NCI-H524 treated with DMSO at 0.1 percent for 48 hours (cell line): ENCODE measurements at regions not wholly inside any gene's neighbourhood (a gene's known extent, or its start where the extent isn't known, plus 50 kb on each side); places are given as distances from the start of the nearest gene placed in this dataset.

Experiments
- DNase-seq: peaks from one replicate; lab custom pipeline; 2025; lab: John Stamatoyannopoulos, UW

DNA sequence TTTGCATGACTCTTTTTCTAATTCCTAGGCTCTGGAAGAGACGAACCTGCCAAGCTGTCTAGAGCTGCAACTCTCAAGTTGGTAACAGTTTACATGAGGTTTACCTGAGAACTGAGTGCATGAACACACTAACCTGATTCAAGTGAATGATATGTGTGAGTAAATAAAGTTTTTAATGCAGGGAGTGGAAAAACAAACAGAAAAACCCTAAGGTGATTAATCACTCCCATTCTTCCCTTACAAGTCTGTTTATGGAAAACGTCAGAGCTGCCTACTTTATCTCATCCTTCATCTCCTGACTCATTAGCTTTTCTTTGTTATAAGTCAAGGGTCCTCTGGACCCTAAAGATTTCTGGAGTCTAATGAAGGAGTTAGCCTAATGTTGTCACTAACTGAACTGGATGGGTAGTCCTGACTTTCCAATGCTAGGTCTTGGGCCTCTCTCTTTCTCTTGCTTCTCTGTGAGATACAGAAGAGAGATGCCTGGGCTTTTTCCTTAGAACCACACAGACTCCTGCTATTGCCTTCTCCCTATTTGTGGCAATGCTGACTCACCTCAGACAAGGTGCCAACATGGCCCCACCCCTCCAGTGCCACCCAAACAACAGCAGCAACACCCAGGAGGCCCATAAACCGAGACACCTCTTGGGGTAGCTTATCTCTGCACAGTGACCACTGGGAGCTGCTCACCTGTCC, 952.4 kb downstream of the EPHA4 start:
- no peak for DNase-seq

- no peak for DNase-seq
Measured at GRCh38 chr2:220626603-220627002, 945.5 kb downstream of the EPHA4 start.

GRCh38 chr2:220628252-220628651, 943.9 kb downstream of the EPHA4 start:
- no peak for DNase-seq

- no peak for DNase-seq
Measured at GRCh38 chr2:220641137-220641536, 931.0 kb downstream of the EPHA4 start.

DNA sequence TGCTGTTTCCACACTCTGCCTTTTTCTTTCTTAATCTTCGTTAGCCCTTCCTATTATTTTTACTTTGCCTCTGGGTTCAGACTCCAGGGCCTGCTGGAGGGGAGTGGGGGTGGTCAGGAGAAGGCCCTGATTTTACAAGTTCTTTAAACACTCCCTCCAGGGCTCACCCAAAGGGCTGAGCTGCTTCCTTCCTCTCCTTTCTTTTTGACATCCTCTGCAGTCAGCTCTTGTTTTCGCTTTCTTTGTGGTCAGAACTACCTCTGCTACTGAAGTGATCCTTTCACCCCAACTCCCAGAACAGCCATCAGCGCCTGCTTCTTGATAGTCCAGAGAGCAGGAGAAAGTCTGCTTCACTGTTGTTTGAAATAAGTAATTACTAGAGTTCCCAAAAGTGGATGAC, 925.7 kb downstream of the EPHA4 start:
- no peak for DNase-seq

DNA sequence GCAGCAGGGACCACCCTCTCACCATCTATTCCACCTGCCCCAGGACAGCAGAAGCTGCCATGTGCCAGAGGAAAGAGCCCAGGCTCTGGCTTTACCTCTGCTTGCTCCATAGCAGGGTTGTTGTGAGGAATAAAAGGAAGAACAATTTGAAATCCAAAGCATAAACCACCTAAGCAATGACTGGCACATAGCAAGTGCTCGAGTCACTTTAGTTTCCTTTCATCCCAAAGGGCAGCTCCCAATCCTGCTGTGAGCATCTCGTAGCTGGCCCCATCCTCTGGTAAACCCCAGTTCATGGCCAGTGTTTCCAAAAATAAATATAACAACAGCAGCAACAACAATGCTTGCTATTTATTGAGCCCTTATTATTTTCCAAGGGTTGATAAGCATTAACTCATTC, 923.5 kb downstream of the EPHA4 start:
- DNase-seq, result no peak

DNA sequence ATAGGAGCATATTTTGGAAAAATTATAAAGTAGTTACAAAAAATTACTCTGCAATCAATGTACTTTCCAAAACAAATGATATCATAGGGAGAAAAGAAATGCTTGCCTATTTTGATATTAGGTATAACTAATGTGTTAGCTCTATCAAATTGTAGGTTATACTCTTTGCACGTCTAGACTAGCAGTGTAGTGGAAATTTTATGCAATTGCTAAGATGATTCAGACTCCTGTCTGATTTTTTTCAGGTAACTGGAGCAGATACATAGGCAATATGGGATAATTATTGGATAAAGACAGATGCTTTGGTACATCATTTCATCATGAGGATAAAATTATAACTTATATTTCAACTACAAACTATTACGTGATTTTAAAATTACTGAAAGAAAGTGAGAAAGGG, 918.3 kb downstream of the EPHA4 start:
- DNase-seq, result no peak

DNA sequence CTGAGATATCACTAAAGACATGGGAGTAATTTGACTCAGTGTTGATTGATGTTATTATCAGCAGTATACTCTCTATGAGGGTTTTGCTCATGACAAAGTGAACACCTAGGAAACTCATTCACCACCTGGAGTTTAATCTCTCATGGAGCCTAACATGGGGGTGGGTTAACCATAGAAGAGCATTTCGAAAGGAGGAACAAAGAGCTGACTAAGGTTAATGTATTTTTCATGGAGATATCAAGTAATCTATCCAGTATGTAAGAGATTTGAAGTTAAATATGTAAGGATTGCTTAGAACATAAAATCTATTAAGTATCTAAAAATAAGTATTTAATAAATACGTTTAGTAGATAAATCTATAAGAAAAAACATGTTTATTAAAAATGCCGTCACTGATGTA, 917.8 kb downstream of the EPHA4 start:
- DNase-seq, result no peak

DNA sequence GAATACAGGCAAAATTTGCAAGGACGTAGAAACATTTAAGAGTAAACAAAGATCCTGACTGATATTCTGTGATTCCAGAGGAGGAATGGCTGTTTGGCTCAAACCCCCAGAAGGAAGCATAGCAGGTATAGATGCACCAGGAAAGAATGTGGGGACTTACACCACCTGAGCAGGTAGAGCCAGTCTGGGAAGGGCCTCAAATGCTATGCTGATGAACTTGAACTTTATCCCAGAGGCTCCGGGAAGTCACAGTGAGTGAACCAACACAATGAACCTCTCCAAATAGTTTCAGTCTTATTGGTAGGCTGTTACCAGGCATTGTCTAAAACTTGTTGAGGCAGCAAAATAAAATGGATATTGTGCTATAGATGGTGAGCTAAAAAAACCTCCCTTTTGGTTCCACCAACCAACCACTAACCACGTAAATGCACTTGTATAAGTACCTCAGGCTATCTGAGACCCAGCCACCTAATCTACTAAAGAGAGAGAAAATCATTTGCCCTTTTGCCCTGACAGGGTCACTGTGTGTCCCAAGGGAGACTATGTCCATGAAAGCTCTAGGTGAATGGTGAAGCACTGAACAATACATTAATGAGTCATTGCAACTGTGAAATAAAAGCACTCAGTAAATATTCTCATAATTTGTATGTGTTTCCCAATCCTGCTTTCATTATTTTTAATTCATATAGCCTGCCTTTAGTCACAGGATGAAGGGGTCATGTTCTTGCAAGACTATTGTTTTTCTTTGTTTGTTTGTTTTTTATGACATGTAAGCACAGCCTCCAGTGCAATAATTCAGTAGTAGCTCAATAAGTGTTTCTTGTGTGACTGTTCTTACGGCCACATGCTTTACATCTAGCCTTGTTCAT, 911.6 kb downstream of the EPHA4 start:
- no peak for DNase-seq

DNA sequence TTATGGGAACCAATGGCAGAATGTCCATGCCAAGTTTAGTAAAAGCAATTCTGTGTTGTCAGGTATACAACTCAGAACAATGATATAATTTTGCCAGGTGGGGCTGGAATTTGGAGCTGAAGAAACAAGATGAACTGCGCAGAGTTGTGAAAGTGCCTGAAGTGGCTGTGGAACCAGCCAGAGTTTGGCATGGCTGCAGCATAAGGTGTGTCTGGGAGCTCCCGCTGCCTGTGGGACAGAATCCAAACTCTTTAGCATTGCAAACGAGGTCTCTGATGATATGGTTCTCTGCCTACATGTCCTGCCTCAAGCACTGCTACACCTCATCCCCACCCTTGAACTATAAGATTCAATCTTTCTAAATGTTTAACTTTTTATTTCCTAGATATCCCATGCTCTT, 909.7 kb downstream of the EPHA4 start:
- no peak for DNase-seq

DNA sequence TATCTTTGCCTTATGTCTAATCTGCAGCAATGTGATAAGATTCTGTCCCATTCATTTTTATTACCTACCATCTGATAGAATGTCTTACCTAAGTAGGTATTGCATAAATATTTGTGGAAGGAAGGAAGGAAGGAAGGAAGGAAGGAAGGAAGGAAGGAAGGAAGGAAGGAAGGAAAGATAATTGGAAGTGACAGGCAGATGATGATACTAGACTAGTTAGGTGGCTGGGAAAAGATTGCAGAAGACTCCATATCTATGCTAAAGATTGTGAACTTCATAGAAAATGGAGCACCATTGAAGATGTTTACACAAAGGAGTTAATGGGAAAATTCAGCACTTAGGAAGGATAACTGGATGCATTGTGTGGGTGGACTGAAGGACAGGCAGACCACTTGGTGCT, 909.0 kb downstream of the EPHA4 start:
- no peak for DNase-seq

GRCh38 chr2:220664272-220665107, 907.6 kb downstream of the EPHA4 start:
- DNase-seq, result peak; percentile 71

GRCh38 chr2:220665108-220665471, 907.0 kb downstream of the EPHA4 start:
- no peak for DNase-seq

DNA sequence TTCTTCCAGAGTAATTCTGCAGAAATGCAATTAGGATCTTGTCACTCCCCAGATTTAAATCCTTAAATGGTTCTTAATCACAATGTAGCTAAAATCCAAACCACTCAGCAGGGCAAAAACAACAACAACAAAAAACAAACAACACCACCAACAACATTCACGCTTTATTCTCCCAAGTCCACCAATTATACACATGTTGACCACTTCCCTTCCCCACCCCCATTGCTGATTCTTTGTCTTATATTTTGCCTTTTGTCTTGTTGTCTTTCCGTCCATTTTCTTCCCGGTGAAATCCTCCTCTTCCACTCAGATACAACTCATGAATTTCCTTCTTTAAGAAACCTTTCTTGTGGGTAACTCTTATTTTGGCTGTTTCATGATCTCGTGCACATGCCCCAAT, 902.8 kb downstream of the EPHA4 start:
- DNase-seq, result no peak

- DNase-seq, result no peak
Measured at GRCh38 chr2:220670511-220670910, 901.6 kb downstream of the EPHA4 start.

- DNase-seq, result no peak
Measured at GRCh38 chr2:220673151-220673874, 898.8 kb downstream of the EPHA4 start.

GRCh38 chr2:220674033-220674432, 898.1 kb downstream of the EPHA4 start:
- DNase-seq, result no peak

DNA sequence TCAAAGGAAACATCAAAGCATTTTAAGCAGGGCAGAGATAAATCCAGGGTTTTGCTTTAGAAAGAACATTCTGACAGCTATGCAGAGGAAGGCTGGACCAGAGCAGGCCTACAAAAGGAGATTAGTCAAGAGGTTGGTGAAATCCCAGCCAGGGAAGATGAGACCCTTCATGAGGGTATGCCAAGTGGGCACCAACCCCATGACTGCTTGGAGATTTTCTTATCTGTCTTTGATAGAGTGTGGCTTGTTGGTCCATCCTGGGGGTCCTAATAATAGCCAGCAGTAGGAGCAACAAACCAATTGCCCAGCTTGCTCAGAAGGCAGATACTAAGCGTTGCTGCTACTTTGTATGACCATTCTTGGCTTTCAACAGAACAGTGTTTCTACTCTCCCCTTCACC, 895.4 kb downstream of the EPHA4 start:
- no peak for DNase-seq

- no peak for DNase-seq
Measured at GRCh38 chr2:220678943-220679342, 893.2 kb downstream of the EPHA4 start.

GRCh38 chr2:220682616-220683015, 889.5 kb downstream of the EPHA4 start:
- no peak for DNase-seq

DNA sequence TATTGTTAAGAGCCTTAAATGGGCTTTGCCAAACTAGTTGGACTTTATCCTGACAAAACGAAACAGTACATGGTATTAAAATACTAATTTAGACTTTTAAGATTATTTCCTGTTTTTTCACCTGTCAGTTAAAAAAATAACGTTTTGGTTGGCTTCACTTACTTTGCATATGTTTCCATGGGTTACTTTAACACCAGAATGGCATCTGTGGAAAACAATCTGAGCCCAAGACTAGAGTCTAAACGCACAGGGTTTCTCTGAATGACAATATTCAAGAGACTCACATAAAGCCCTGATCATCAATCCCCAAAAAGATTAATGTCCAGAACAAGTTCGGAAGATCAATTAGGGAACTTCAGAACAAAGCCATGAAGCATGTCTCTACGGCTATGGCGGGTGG, 888.0 kb downstream of the EPHA4 start:
- no peak for DNase-seq

DNA sequence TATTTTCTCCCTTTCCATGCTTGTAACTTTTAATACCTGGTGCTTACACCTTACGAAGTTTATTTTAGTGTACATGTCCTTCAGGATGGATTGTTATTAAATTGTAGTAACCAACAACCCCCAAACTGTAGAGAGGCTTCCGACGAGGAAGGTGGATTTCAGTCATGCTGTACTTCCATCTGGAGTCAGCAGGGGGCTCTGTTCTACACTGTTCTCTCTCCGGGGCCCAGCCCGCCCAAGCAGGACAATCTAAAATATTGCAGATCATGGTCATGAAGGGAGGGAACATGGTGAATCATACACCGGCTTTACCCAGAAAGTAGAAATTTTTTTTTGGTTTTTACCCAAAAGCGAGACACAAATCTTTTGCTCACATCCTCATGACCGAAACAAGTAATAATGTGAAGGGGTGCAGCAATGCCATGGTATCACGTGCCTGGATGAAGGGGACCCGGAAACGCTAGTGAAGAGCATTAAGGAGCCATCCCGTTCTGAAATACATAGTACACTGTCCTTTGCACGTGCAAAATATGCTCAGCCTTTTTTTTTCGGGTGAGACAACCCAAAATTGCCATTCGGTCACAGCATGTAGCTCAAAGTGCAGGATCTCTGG, 884.8 kb downstream of the EPHA4 start:
- DNase-seq, result no peak
